ENCODE measurements at regions not wholly inside any gene's neighbourhood (a gene's known extent, or its start where the extent isn't known, plus 50 kb on each side); places are given as distances from the start of the nearest gene placed in this dataset.

DNA sequence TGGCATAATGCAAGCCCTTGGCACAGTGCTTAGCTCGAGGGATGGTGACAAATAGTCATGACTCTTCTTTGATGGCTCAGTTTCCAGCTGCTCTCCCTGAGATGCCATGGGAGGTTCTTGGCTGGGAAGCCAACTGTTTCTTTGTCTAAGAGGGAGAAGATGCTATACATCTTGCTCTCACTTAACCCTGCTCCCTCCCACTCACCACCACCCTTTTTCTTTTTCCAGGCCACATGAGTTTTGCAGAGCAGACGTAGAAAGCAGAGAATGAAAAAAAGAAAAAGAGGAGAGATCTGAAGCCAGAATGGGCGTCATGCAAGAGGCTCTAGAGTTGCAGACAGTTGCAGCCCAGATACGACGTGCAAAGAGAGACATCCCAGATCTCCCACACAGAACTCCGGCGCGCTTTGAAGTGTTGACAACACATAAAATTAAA lies 160.5 kb downstream of the FGF18 start:
- no peak for DNase-seq (ENCODE audit: low spot score)

GRCh38 chr5:171580502-171581265 lies 161.2 kb downstream of the FGF18 start:
- DNase-seq (ENCODE audit: low spot score) = no peak

DNA sequence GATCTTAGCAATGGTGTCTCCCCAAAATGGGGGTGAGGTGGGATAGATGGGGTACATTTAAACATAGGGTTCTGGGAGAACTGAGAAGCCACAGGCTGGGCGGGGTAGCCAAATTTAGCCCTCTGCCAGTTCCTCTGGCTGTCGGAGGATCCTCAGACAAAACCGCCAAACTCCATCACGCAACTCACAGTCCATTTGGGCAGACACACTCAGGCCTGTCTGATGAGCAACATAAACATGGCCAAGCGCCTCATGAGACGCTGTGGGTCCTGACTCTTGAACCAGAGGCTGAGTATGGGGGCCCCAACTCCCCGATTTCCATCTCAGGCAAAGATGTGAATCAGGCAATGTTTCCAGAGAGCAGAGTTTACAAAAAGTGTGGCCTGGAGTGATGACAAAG lies 162.3 kb downstream of the FGF18 start:
- no peak for DNase-seq (ENCODE audit: low spot score)

GRCh38 chr5:171582849-171583248 lies 163.4 kb downstream of the FGF18 start:
- DNase-seq (ENCODE audit: low spot score) = no peak

- DNase-seq (ENCODE audit: low spot score) = no peak
These were observed 166.5 kb downstream of the FGF18 start for GRCh38 chr5:171585981-171586380.

DNA sequence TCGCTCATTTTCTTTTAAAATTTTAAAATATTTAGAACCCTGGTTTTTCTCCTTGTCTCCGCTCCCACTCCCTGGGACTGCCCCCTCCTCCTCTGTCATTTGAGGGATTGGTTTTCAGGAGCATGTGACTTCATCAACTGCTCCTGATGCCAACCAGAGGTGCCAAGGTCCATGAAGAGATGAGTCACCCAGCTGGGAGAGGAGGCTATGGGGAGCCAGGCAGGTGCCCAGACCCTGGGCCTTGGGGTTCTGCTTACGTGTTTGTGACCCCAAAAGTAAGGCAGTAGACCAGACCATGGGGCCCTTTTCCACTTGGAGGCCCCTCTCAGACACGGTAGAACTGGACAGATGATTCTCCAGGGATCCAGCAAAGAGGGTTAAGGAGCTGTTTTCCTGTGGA lies 167.0 kb downstream of the FGF18 start:
- no peak for DNase-seq (ENCODE audit: low spot score)

- DNase-seq (ENCODE audit: low spot score) = no peak
These were observed 168.6 kb downstream of the FGF18 start for GRCh38 chr5:171588046-171588445.

DNA sequence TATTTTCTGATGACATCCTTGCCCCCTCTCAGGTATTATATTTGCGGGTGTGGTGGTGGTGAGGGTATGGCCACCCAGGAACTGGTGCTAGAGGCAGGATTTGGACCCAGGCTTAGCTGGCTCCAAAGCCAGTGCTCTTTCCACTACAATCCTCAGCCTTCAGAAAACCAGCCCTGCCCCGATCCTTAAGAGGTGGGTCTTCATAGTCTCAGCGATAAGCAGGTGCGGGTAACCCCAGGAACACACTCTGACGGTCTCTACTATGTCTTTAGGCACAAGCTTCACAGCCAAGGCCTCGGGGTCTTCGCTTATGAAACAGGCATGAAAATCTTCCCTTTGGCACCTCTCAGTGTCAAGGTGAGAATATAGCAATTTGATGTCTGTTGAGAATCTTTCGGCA lies 169.3 kb downstream of the FGF18 start:
- no peak for DNase-seq (ENCODE audit: low spot score)

GRCh38 chr5:171589461-171589860 lies 170.0 kb downstream of the FGF18 start:
- DNase-seq (ENCODE audit: low spot score) = no peak

DNA sequence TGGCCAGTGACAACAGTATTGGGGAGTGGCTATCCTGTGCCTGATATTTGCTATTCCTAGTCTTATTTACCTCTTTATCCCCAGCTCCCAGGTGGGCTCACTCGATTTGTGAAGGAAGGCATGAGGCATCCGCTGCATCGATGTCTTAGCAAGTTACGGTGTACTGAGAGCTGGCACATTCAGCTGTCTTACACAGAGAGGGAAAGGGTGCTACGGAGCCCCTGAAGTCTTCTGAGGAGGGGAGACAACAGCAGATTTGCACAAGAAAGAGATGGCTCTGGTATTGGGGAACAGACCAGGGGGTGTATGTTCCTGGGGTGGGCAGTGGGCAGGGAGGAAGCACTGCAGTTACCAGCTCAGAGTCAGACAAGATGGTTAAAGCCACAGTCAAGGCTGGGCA lies 172.6 kb downstream of the FGF18 start:
- DNase-seq (ENCODE audit: low spot score) = no peak

- no peak for DNase-seq (ENCODE audit: low spot score)
These were observed 173.3 kb downstream of the FGF18 start for GRCh38 chr5:171592736-171593135.

DNA sequence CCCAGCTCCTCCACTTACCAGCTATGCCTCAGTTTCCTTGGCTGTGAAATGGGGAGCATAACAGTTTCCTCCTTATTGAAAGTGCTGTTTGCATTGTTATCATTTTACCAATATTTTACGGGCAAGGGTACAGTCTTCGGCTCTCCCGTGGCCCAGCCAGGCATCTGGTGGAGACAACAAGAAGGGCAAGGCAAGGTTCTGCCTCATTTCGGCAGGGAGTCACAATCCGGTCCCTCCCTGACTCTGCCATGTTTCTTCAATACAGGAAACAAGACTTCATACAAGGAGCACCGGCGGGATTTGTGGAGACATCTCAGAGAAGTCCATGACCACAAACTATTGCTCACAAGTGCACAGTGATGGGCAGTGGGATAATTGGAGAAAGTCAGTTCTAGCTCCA lies 174.0 kb downstream of the FGF18 start:
- DNase-seq (ENCODE audit: low spot score) = no peak

DNA sequence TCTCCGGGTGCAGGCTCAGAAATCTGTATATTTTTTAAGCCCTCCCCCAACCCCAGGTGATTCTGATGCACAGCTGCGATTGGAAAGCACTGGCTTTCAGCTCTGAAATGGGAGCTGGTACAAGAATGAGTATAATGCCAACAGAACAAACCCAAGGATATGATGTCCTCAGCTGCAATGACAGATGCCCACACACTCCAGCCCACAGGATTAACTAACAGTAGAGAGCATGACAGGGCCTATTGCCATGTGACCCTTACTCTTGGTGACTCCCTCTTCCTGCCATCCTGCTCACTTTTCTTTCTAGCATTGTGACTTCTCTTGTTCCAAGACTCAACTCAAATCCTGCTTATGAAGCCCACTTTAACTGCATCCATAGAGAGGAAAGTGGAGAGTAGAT lies 174.5 kb downstream of the FGF18 start:
- DNase-seq (ENCODE audit: low spot score) = no peak

GRCh38 chr5:171595401-171595800 lies 176.0 kb downstream of the FGF18 start:
- DNase-seq (ENCODE audit: low spot score) = no peak

GRCh38 chr5:171595801-171596231 lies 176.4 kb downstream of the FGF18 start:
- DNase-seq (ENCODE audit: low spot score) = no peak

- DNase-seq (ENCODE audit: low spot score) = no peak
These were observed 177.0 kb downstream of the FGF18 start for GRCh38 chr5:171596391-171596878.

- DNase-seq (ENCODE audit: low spot score) = no peak
These were observed 178.6 kb downstream of the FGF18 start for GRCh38 chr5:171597946-171598640.

- DNase-seq (ENCODE audit: low spot score) = no peak
These were observed 179.2 kb downstream of the FGF18 start for GRCh38 chr5:171598641-171599152.

DNA sequence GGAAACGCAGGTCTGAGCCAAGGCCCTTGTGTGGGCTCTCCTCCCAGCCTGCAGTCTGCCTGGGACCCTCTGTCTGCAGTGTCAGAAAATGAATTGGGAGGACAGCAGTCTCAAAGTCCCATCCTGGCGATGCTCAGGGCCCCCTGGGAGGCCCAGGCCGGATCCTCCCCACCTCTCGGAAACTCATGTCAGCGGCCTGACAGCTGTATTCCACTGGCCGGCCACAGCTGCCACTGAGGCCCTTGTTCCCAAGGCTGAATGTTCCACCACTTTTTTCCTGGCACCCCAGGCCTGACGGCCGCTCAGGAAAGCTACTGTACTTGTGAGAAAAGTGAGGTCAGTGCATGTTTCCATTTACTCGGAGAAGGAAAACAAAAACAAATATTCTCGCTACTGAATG lies 180.0 kb downstream of the FGF18 start:
- no peak for DNase-seq (ENCODE audit: low spot score)

GRCh38 chr5:171599957-171600612 lies 180.6 kb downstream of the FGF18 start:
- DNase-seq (ENCODE audit: low spot score) = no peak

DNA sequence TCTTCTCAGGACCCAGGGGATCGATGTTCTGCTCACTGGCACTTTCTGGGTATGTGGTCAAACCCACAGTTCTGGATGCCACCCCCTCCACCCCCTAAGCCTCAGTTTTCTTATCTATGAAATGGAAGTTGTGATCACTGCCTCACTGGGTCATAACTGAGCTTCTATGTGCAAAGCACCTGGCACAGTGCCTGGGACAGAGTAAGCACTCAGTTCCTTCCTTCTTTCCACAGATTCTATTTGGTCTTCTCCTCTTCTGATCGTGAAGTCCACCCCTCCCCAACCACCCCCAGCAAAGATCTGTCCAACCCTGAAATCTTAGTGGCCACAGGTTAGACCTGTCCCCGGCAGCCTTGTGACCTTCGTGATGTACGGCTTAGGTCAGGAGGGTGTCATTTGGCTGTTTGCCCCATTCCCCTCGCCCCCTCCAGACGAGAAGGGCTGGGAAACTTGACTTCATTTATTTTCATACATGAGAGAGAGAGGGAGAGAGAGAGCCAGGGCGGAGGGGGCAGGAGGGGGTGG lies 181.4 kb downstream of the FGF18 start:
- DNase-seq (ENCODE audit: low spot score) = no peak

GRCh38 chr5:171601266-171601881 lies 181.9 kb downstream of the FGF18 start:
- DNase-seq (ENCODE audit: low spot score) = no peak
